Peyer's patch (tissue), 4 donors: ENCODE measurements at regions not wholly inside any gene's neighbourhood (a gene's known extent, or its start where the extent isn't known, plus 50 kb on each side); places are given as distances from the start of the nearest gene placed in this dataset.

Experiments
- DNase-seq, 3 donors: peaks; one replicate each; pipeline ENCODE4 v3.0.0-alpha.2; 2017 to 2019
- H3K27ac ChIP-seq, 4 donors: fragments of 200-600 bp; sonication (generic); one replicate each; pipeline ENCODE4 v1.5.1; 2016 to 2019
- H3K27me3 ChIP-seq, 2 donors: fragments of 200-600 bp; sonication (generic); one replicate each; pipeline ENCODE4 v1.5.1; 2019
- H3K36me3 ChIP-seq, 3 donors: fragments of 200-600 bp; sonication (generic); one replicate each; pipeline ENCODE4 v1.5.1; 2016 to 2019
- H3K4me1 ChIP-seq, 4 donors: fragments of 200-600 bp; sonication (generic); one replicate each; pipeline ENCODE4 v1.5.1; 2016 to 2019
- H3K4me3 ChIP-seq, 4 donors: fragments of 200-600 bp; sonication (generic); 1 replicate in 3 of 4; 2 replicates in 1 of 4; pipeline ENCODE4 v1.5.1; 2016 to 2019; ENCODE audit warnings: mild to moderate bottlenecking in 1 of 4
- H3K9me3 ChIP-seq, 4 donors: fragments of 200-600 bp; sonication (generic); one replicate each; pipeline ENCODE4 v1.5.1; 2016 to 2019; ENCODE audit warnings: mild to moderate bottlenecking in 1 of 4
- POLR2A ChIP-seq, 2 donors: fragments of 450-650 bp; IDR thresholded peaks; one replicate each; pipeline ENCODE4 v1.5.1; 2017; ENCODE audit warnings: antibody characterized with exemption in 2 of 2, mild to moderate bottlenecking in 2 of 2, moderate library complexity in 2 of 2
- TF ChIP-seq, protein P1 (sequence below), 6 experiments: fragments of 450-650 bp in 4 of 6; fragments of 200-600 bp in 2 of 6; sonication (generic) in 1 of 6; IDR thresholded peaks; one replicate each; pipeline ENCODE4 v1.5.1; 2017 to 2019; ENCODE audit warnings: antibody characterized with exemption in 6 of 6, mild to moderate bottlenecking in 3 of 6, moderate library complexity in 1 of 6

DNA sequence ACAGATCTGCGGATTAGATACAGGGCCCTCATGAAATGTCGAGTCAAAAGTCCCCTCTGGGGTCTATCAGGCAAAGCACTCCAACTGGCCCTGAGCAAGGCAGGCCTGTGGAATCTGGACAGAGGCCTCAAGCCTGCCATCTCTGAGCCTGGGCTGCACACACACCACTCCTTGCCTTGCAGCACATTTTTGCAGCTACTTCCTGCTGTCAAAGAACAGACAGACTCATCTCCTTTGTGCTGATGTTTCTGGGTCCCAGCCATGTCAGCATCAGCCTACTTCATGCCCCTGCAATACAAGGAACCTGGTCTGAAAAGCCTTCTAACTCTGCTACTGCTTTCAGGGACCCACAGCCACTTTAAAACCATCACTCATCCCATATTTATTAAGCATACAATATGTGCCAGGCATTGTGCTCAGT is 60.6 kb upstream of the IL12A start:
- Histone ChIP-seq H3K4me3 (no peak overlapping the region), H3K9me3 (no peaks in the 10 kb centered on the region), H3K36me3 (no peaks in the 10 kb centered on the region), H3K27me3 (no peaks in the 10 kb centered on the region), H3K4me1 (no peaks in the 10 kb centered on the region), H3K27ac (no peak overlapping the region)
- no peak for TF ChIP-seq POLR2A (IDR thresholded peaks at IDR 0.05)
- TF ChIP-seq, protein P1, sequence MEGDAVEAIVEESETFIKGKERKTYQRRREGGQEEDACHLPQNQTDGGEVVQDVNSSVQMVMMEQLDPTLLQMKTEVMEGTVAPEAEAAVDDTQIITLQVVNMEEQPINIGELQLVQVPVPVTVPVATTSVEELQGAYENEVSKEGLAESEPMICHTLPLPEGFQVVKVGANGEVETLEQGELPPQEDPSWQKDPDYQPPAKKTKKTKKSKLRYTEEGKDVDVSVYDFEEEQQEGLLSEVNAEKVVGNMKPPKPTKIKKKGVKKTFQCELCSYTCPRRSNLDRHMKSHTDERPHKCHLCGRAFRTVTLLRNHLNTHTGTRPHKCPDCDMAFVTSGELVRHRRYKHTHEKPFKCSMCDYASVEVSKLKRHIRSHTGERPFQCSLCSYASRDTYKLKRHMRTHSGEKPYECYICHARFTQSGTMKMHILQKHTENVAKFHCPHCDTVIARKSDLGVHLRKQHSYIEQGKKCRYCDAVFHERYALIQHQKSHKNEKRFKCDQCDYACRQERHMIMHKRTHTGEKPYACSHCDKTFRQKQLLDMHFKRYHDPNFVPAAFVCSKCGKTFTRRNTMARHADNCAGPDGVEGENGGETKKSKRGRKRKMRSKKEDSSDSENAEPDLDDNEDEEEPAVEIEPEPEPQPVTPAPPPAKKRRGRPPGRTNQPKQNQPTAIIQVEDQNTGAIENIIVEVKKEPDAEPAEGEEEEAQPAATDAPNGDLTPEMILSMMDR (IDR thresholded peaks at IDR 0.05): no peak
- DNase-seq: no peak

DNA sequence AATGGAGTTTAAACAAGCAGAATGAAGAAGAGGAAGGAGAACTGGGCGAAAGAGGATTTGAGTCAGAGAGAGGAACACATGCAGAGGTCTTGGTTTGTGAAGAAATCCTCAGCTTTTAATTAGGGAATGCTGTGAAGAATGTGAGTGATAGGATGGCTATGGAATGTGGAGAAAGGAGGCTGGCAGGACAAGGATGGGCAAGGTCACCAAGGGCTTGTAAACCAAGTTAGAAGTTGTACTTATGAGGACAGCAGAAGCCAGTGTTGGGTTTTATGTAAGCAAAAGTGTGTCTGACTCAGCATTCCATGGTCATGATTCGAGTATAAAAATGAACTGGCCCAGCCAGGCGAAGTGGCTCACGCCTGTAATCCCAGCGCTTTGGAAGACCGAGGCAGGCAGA is 60.0 kb upstream of the IL12A start:
- Histone ChIP-seq H3K4me3 (no peak overlapping the region), H3K27me3 (no peaks in the 10 kb centered on the region), H3K9me3 (peaks cover 0 to 3% (median 0%) of the 10 kb centered on the region in 4 donors), H3K36me3 (no peaks in the 10 kb centered on the region), H3K4me1 (no peaks in the 10 kb centered on the region), H3K27ac (no peak overlapping the region)
- TF ChIP-seq, protein P1 (IDR thresholded peaks at IDR 0.05): no peak
- TF ChIP-seq POLR2A (IDR thresholded peaks at IDR 0.05): no peak
- no peak for DNase-seq

DNA sequence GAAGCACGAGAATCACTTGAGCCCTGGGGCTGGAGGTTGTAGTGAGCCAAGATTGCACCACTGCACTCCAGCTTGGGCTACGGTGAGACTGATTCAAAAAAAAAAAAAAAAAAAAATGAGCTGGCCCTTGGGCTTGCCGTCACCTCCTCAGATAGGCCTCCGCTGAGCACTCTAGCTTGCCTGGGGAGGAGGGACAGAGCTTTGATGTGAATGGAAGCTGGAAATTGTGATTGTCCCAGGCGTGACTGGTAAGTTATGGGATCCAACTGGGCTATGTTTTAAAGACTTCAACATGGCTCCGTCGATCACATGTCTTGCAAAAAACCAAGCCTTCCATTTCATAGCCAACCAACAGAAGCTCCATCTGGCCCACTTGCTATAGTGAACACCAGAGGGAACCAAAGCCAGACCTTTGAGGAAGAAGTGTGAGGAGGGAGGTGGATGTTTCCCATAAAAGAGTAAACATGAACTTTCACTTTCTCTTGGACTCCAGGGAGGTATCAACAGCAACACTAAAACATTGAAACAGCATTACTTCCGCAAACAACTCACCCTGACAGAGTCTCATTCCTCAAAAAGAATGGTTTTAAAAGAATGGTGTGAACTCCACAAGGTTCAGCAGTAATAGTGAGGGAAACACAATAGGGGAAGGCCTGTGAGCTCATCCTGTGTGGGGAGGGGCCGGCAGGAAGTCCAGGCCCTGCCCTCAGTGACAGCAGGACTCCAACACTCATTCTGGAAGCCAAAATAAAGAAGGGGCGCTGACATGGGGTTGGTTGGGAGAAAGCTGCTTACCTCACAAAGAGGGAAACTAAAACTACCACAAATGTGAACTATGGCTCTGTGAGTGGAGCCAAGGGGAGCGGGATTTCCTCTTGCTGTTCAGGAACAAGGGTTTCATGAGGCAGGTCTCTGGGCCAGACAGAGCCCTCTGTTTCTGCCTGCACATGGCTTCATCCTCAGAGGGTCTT is 59.2 kb upstream of the IL12A start:
- no peaks in the 10 kb centered on the region for H3K36me3 ChIP-seq
- no peaks in the 10 kb centered on the region for H3K4me1 ChIP-seq
- no peaks in the 10 kb centered on the region for H3K27me3 ChIP-seq
- H3K9me3 ChIP-seq: peaks cover 0 to 10% (median 4%) of the 10 kb centered on the region in 4 donors
- H3K4me3 ChIP-seq: no peak overlapping the region
- DNase-seq: no peak
- TF ChIP-seq, protein P1 (IDR thresholded peaks at IDR 0.05): peak in 4 of 6 experiments; percentile 5 to 49 (median 42)
- no peak for TF ChIP-seq POLR2A (IDR thresholded peaks at IDR 0.05)
- peak overlapping the region in 1 of 4 donors; percentile 4 for H3K27ac ChIP-seq

DNA sequence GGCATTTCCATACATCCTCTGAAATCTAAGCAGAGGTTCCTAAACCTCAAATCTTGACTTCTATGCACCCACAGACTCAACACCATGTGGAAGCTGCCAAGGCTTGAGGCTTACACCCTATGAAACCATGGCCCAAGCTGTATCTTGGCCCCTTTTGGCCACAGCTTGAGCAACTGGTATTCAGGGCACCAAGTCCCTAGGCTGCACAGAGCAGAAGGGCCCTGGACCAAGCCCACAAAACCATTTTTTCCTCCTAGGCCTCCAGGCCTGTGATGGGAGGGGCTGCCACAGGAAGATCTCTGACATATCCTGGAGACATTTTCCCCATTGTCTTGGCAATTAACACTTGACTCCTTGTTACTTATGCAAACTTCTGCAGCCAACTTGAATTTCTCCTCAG is 54.4 kb upstream of the IL12A start:
- H3K4me1 ChIP-seq: no peaks in the 10 kb centered on the region
- TF ChIP-seq, protein P1 (IDR thresholded peaks at IDR 0.05): no peak
- TF ChIP-seq POLR2A (IDR thresholded peaks at IDR 0.05): no peak
- peaks cover 0 to 10% (median 5%) of the 10 kb centered on the region in 4 donors for H3K9me3 ChIP-seq
- H3K4me3 ChIP-seq: no peak overlapping the region
- no peaks in the 10 kb centered on the region for H3K27me3 ChIP-seq
- no peak overlapping the region for H3K27ac ChIP-seq
- no peak for DNase-seq
- H3K36me3 ChIP-seq: no peaks in the 10 kb centered on the region

DNA sequence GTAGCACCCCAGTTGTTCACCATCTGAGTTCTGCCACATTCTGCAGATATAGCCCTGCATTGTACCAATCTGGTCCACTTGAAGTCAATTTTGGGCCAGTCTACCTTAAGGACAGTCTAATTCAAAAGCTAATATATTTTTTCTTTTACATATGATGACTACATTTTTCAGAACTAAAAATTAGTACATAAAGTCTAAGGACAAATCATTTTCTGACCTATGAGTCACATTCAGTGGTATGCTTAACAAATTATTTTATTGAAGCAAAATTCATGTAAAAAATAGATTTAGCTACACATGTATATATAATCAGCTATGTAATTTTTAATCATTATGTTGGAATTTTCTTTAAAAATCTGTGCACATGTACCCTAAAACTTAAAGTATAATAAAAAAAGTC is 52.1 kb upstream of the IL12A start:
- H3K9me3 ChIP-seq: peaks cover 0 to 10% (median 5%) of the 10 kb centered on the region in 4 donors
- no peak overlapping the region for H3K4me3 ChIP-seq
- H3K4me1 ChIP-seq: no peaks in the 10 kb centered on the region
- no peak for DNase-seq
- no peaks in the 10 kb centered on the region for H3K27me3 ChIP-seq
- H3K36me3 ChIP-seq: no peaks in the 10 kb centered on the region
- no peak overlapping the region for H3K27ac ChIP-seq
- TF ChIP-seq POLR2A (IDR thresholded peaks at IDR 0.05): no peak
- TF ChIP-seq, protein P1 (IDR thresholded peaks at IDR 0.05): no peak
